Testis (tissue), 2 donors: ENCODE measurements at regions not wholly inside any gene's neighbourhood (a gene's known extent, or its start where the extent isn't known, plus 50 kb on each side); places are given as distances from the start of the nearest gene placed in this dataset.

Experiments
- CTCF ChIP-seq, 3 experiments: fragments of 450-650 bp in 2 of 3; fragments of 200-600 bp in 1 of 3; sonication (generic) in 1 of 3; IDR thresholded peaks; one replicate each; pipeline ENCODE4 v1.5.1; 2016 to 2019; ENCODE audit warnings: antibody characterized with exemption in 3 of 3, mild to moderate bottlenecking in 2 of 3, moderate library complexity in 1 of 3
- POLR2A ChIP-seq: fragments of 450-650 bp; IDR thresholded peaks from one replicate; pipeline ENCODE4 v1.6.1; 2017; ENCODE audit warnings: antibody characterized with exemption, mild to moderate bottlenecking, moderate library complexity

GRCh38 chr1:204775546-204775945 lies 90.0 kb upstream of the LRRN2 start:
- no peak for TF ChIP-seq POLR2A
- no peak for TF ChIP-seq CTCF (IDR thresholded peaks at IDR 0.05)
